Naive thymus-derived CD4-positive, alpha-beta T cell (primary cell): ENCODE measurements at regions not wholly inside any gene's neighbourhood (a gene's known extent, or its start where the extent isn't known, plus 50 kb on each side); places are given as distances from the start of the nearest gene placed in this dataset.

Experiments used
- ATAC-seq: fragments of 150-1000 bp; cut with Tn5 transposase; 2 replicates; pipeline ENCODE4 v1.10.0; 2021; ENCODE audit warnings: mild to moderate bottlenecking, moderate library complexity
- CTCF ChIA-PET: fragments of 350-600 bp; sonication (Branson Sonifier 250); formaldehyde crosslinking; loops from one replicate; lab custom pipeline; 2021; ENCODE audit warnings: antibody characterized with exemption; lab: Charles Lee
- POLR2A ChIA-PET: fragments of 350-600 bp; sonication (Branson Sonifier 250); formaldehyde crosslinking; loops from one replicate; lab custom pipeline; 2021; ENCODE audit warnings: antibody characterized with exemption, inconsistent platforms; lab: Charles Lee
- DNase-seq, 9 donors: peaks; one replicate each; pipeline versions ENCODE4 v3.0.0 to v3.0.0-alpha.2; 2020 to 2022; ENCODE audit warnings: mixed read lengths in 1 of 9
- H3K27ac ChIP-seq: one replicate; pipeline ENCODE4 v1.7.0; 2013; ENCODE audit warnings: mild to moderate bottlenecking, low read depth, low read length, moderate library complexity
- H3K27me3 ChIP-seq, 2 donors: one replicate each; pipeline ENCODE4 v1.7.0; 2013; ENCODE audit warnings: low read length in 2 of 2, mild to moderate bottlenecking in 2 of 2, moderate library complexity in 2 of 2; ENCODE audit not compliant: control insufficient read depth in 2 of 2, insufficient read depth in 2 of 2
- H3K36me3 ChIP-seq, 3 experiments: 1 replicate in 2 of 3; 2 replicates in 1 of 3; pipeline ENCODE4 v1.7.0; 2013; ENCODE audit warnings: low read length in 3 of 3, mild to moderate bottlenecking in 3 of 3, moderate library complexity in 1 of 3; ENCODE audit not compliant: insufficient read depth in 3 of 3, control insufficient read depth in 2 of 3
- H3K4me1 ChIP-seq, 2 donors: one replicate each; pipeline ENCODE4 v1.7.0; 2013; ENCODE audit warnings: low read length in 2 of 2, mild to moderate bottlenecking in 2 of 2, moderate library complexity in 1 of 2; ENCODE audit not compliant: control insufficient read depth in 2 of 2, insufficient read depth in 2 of 2
- H3K4me3 ChIP-seq: 2 replicates; pipeline ENCODE4 v1.7.0; 2013; ENCODE audit warnings: mild to moderate bottlenecking, low read length
- H3K9me3 ChIP-seq, 3 experiments: 1 replicate in 2 of 3; 2 replicates in 1 of 3; pipeline ENCODE4 v1.7.0; 2013; ENCODE audit warnings: low read length in 3 of 3; ENCODE audit not compliant: control insufficient read depth in 2 of 3
- H3K27ac Mint-ChIP-seq, 9 donors: one replicate each; pipeline ENCODE4 v1.8.0; 2020 to 2022; ENCODE audit warnings: mixed read lengths in 9 of 9, mild to moderate bottlenecking in 8 of 9, moderate library complexity in 5 of 9, inconsistent platforms in 2 of 9
- H3K27me3 Mint-ChIP-seq, 5 donors: one replicate each; pipeline ENCODE4 v1.8.0; 2021 to 2022; ENCODE audit warnings: mixed read lengths in 5 of 5, mild to moderate bottlenecking in 1 of 5
- H3K36me3 Mint-ChIP-seq, 5 donors: one replicate each; pipeline ENCODE4 v1.8.0; 2020 to 2022; ENCODE audit warnings: mixed read lengths in 5 of 5, mild to moderate bottlenecking in 3 of 5, inconsistent platforms in 1 of 5
- H3K4me1 Mint-ChIP-seq, 7 donors: one replicate each; pipeline ENCODE4 v1.8.0; 2020 to 2022; ENCODE audit warnings: mixed read lengths in 7 of 7, mild to moderate bottlenecking in 3 of 7, inconsistent platforms in 1 of 7
- H3K4me3 Mint-ChIP-seq, 10 donors: one replicate each; pipeline ENCODE4 v1.8.0; 2020 to 2022; ENCODE audit warnings: mild to moderate bottlenecking in 10 of 10, mixed read lengths in 10 of 10, moderate library complexity in 6 of 10, inconsistent platforms in 2 of 10
- H3K9me3 Mint-ChIP-seq, 11 donors: one replicate each; pipeline ENCODE4 v1.8.0; 2020 to 2022; ENCODE audit warnings: mixed read lengths in 11 of 11, mild to moderate bottlenecking in 4 of 11, inconsistent platforms in 1 of 11, moderate library complexity in 1 of 11
- intact Hi-C, 2 donors: fragments of 100-400 bp; cut with micrococcal nuclease; formaldehyde crosslinking; loops; one replicate each; pipeline ENCODE4 v1.15.1; 2023

DNA sequence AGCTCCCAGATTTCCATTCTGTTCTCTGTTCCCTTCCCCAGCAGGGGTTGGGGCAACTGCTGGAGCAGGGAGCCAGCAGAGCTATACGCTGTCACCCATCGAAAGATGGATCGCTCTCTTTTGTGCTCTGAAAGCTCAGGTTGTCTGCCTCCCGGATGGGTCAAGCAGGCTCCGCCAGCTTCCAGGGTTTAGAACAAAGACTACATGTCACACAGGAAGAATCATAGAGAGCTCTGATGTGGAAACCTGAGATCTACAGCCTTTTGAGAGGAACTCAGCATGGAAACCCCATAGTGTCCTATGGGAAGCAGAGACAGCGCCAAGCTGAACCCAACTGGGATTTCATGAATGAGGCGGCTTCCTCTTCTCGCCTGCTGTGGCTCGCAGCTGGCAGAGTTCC lies 205.4 kb downstream of the HS3ST1 start:
- intact Hi-C loops = no loop called here
- H3K4me1 Mint-ChIP-seq = peaks cover 0 to 4% (median 0%) of the 10 kb centered on the region in 7 donors
- Histone ChIP-seq H3K4me1 (no peaks in the 10 kb centered on the region), H3K4me3 (no peak overlapping the region), H3K27me3 (no peaks in the 10 kb centered on the region), H3K36me3 (no peaks in the 10 kb centered on the region), H3K9me3 (no peaks in the 10 kb centered on the region), H3K27ac (no peak overlapping the region)
- ChIA-PET CTCF (no interaction called here), POLR2A (no interaction called here)
- H3K27ac Mint-ChIP-seq = no peak overlapping the region
- H3K4me3 Mint-ChIP-seq = no peak overlapping the region
- peaks cover 0 to 3% (median 0%) of the 10 kb centered on the region in 11 donors for H3K9me3 Mint-ChIP-seq
- peaks cover 0 to 14% (median 0%) of the 10 kb centered on the region in 5 donors for H3K27me3 Mint-ChIP-seq
- ATAC-seq (no peak), DNase-seq (no peak)
- peaks cover 0 to 4% (median 0%) of the 10 kb centered on the region in 5 donors for H3K36me3 Mint-ChIP-seq

DNA sequence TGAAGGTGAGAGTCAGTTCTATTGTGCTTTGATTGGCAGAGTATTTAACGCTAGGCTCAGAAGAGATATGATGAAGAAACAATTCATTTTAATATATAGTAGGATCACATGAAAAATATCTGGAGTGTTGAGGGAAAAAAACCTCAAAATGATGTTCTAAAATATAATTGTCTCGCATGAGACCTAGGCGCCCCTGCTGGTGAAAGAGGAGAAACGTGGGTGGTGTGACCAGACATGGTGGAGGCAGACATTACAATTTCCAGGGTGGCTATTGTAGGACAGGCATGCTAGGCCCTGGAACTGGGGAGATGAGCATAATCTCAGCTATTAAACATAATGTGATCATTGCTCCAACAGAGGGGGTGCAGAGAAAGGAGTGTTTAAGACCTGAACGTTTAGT lies 210.0 kb downstream of the HS3ST1 start:
- no peaks in the 10 kb centered on the region for H3K4me1 ChIP-seq
- DNase-seq (no peak), ATAC-seq (no peak)
- no peaks in the 10 kb centered on the region for H3K9me3 Mint-ChIP-seq
- no peaks in the 10 kb centered on the region for H3K27me3 ChIP-seq
- CTCF ChIA-PET = no interaction called here
- no peaks in the 10 kb centered on the region for H3K4me1 Mint-ChIP-seq
- POLR2A ChIA-PET = no interaction called here
- no peak overlapping the region for H3K4me3 ChIP-seq
- peaks cover 0 to 7% (median 0%) of the 10 kb centered on the region in 5 donors for H3K27me3 Mint-ChIP-seq
- H3K9me3 ChIP-seq = no peaks in the 10 kb centered on the region
- H3K27ac Mint-ChIP-seq = no peak overlapping the region
- intact Hi-C loops = no loop called here
- H3K27ac ChIP-seq = no peak overlapping the region
- no peaks in the 10 kb centered on the region for H3K36me3 ChIP-seq
- H3K36me3 Mint-ChIP-seq = no peaks in the 10 kb centered on the region
- no peak overlapping the region for H3K4me3 Mint-ChIP-seq

DNA sequence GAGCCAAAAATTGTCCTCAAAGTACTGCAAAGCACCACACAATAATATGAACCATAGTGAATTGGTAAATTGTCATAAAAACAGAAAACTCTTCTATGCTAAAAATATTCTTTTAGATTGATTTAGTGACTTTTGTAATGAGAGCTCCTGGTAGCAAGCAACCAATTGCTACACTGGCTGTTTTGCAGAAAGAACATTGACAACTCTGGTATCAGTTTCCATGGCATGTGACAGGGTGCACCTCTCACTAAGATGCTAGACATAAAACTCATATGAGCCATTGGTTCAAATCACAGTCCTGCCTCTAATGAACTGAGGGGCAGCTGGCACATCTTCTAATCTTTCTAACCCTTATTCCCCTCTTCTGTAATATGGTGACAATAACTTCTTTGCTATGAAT lies 212.2 kb downstream of the HS3ST1 start:
- Histone ChIP-seq H3K4me1 (no peaks in the 10 kb centered on the region), H3K27me3 (no peaks in the 10 kb centered on the region), H3K27ac (no peak overlapping the region), H3K4me3 (no peak overlapping the region), H3K9me3 (no peaks in the 10 kb centered on the region), H3K36me3 (no peaks in the 10 kb centered on the region)
- CTCF ChIA-PET = no interaction called here
- POLR2A ChIA-PET = no interaction called here
- H3K9me3 Mint-ChIP-seq = no peaks in the 10 kb centered on the region
- H3K4me1 Mint-ChIP-seq = no peaks in the 10 kb centered on the region
- no peaks in the 10 kb centered on the region for H3K36me3 Mint-ChIP-seq
- ATAC-seq = no peak
- peaks cover 0 to 5% (median 0%) of the 10 kb centered on the region in 5 donors for H3K27me3 Mint-ChIP-seq
- no peak overlapping the region for H3K27ac Mint-ChIP-seq
- intact Hi-C loops = no loop called here
- no peak overlapping the region for H3K4me3 Mint-ChIP-seq
- DNase-seq = no peak

DNA sequence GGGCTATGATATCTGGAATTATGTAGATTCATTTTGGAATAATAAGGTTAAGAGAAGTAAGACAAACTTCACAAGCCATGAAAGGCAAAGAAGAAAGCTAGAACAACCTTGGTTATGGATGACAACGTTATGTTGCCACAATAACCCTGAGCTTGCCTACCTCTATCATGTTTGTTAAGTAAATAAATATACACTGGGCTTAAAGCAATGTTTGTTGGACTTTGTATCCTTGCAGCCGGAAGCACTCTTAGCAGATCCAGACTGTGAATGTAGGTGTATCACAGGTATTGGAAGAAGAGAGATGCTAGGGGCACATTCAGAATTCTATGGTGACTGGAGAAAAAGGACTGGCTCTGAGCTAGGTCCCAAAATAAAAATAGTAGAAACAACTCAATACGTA lies 214.4 kb downstream of the HS3ST1 start:
- intact Hi-C loops = no loop called here
- H3K4me1 ChIP-seq = no peaks in the 10 kb centered on the region
- H3K27me3 ChIP-seq = no peaks in the 10 kb centered on the region
- no peak overlapping the region for H3K27ac Mint-ChIP-seq
- H3K4me3 Mint-ChIP-seq = no peak overlapping the region
- H3K27me3 Mint-ChIP-seq = peaks cover 0 to 5% (median 0%) of the 10 kb centered on the region in 5 donors
- POLR2A ChIA-PET = no interaction called here
- H3K27ac ChIP-seq = no peak overlapping the region
- ATAC-seq = no peak
- H3K36me3 Mint-ChIP-seq = peaks cover 0 to 5% (median 0%) of the 10 kb centered on the region in 5 donors
- no peak for DNase-seq
- H3K4me1 Mint-ChIP-seq = no peaks in the 10 kb centered on the region
- H3K36me3 ChIP-seq = no peaks in the 10 kb centered on the region
- CTCF ChIA-PET = no interaction called here
- H3K9me3 Mint-ChIP-seq = peaks cover 0 to 7% (median 0%) of the 10 kb centered on the region in 11 donors
- no peaks in the 10 kb centered on the region for H3K9me3 ChIP-seq
- no peak overlapping the region for H3K4me3 ChIP-seq

DNA sequence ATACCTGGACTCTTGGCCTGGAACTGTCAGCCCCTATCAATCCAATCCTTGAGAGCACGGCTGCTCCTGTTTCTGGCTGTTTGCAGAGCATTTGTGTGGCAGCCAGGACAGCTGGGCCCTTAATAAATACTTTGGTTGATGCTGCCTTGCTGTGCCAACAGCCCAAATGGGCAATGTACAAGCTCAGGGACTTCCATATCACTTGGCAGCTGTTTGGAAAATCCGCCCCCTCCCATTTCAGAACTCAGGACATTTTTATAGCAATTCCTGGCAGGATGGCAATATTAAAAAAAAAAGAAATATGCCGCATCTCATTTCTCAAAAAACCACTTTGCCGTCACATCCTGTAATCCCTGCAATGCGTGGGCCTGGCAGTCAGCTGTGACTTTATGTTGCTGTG lies 218.9 kb downstream of the HS3ST1 start:
- Histone ChIP-seq H3K36me3 (no peaks in the 10 kb centered on the region), H3K27ac (no peak overlapping the region), H3K27me3 (no peaks in the 10 kb centered on the region), H3K4me1 (no peaks in the 10 kb centered on the region), H3K9me3 (no peaks in the 10 kb centered on the region), H3K4me3 (no peak overlapping the region)
- peaks cover 0 to 5% (median 0%) of the 10 kb centered on the region in 5 donors for H3K27me3 Mint-ChIP-seq
- POLR2A ChIA-PET = no interaction called here
- H3K4me1 Mint-ChIP-seq = no peaks in the 10 kb centered on the region
- intact Hi-C loops = no loop called here
- CTCF ChIA-PET = no interaction called here
- H3K27ac Mint-ChIP-seq = no peak overlapping the region
- H3K4me3 Mint-ChIP-seq = no peak overlapping the region
- peaks cover 0 to 6% (median 0%) of the 10 kb centered on the region in 5 donors for H3K36me3 Mint-ChIP-seq
- ATAC-seq (no peak), DNase-seq (no peak)
- H3K9me3 Mint-ChIP-seq = peaks cover 2 to 28% (median 6%) of the 10 kb centered on the region in 11 donors

DNA sequence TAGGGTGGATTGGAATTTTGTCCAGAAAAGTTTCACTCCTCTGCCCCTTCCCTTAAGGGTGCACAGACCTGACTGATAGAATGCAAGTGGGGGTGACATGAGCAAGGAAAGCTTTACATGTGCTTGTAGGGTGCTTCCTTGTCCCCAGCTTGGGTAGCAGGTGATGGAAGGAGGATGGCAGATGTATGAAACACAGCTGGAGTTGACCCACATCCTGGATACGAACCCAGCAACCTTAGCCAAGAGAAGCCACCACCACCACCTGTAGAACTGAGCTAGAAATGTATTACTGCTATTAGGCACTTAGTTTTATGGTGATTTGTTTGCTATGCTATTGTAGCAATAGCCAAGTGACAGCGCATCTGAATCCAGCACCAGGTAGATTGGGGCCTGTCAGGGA lies 227.4 kb downstream of the HS3ST1 start:
- Histone ChIP-seq H3K27ac (no peak overlapping the region), H3K9me3 (no peaks in the 10 kb centered on the region), H3K36me3 (no peaks in the 10 kb centered on the region), H3K4me3 (no peak overlapping the region), H3K4me1 (no peaks in the 10 kb centered on the region), H3K27me3 (no peaks in the 10 kb centered on the region)
- peaks cover 0 to 2% (median 0%) of the 10 kb centered on the region in 7 donors for H3K4me1 Mint-ChIP-seq
- H3K27me3 Mint-ChIP-seq = peaks cover 0 to 4% (median 0%) of the 10 kb centered on the region in 5 donors
- ChIA-PET POLR2A (no interaction called here), CTCF (no interaction called here)
- no peak overlapping the region for H3K4me3 Mint-ChIP-seq
- intact Hi-C loops = no loop called here
- H3K9me3 Mint-ChIP-seq = no peaks in the 10 kb centered on the region
- no peaks in the 10 kb centered on the region for H3K36me3 Mint-ChIP-seq
- DNase-seq (no peak), ATAC-seq (no peak)
- H3K27ac Mint-ChIP-seq = no peak overlapping the region

DNA sequence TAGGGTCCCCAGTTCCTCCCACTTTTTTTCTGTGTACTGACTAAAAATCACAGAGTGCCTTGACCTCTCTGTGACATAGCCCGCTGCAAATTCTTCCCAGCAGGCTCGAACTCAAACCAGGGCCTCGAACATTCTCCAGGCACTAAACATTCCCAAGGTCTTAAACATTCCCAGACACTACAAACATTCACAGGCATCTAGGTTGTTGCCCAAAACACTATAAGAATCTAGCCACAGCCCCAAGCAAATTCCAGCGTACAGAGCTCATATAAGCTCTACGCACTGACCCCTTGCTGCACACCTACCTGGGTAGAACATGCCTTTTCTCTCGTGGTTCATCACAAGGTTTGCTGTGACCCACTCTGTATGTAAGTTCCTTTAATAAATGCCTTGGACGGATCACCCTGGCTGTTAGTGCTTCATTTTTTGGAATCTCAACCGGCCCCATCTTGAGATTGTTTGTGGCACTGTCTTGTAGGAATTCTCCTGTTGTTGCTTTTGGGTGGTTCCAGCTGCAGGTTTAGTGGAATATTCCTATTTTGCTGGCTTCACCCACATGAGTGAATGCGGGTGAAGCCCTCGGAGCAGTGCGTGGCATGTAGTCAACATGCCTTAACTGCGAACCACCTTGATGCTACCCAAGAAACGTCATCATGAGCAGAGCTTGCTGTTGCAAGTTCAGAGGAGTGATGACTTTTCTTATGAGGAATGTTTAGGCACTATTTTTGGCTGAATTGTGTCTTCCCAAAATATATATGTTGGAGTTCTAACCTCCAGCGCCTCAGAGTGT lies 230.0 kb downstream of the HS3ST1 start:
- ChIA-PET CTCF (no interaction called here), POLR2A (no interaction called here)
- H3K4me3 ChIP-seq = no peak overlapping the region
- no peaks in the 10 kb centered on the region for H3K36me3 Mint-ChIP-seq
- no peaks in the 10 kb centered on the region for H3K36me3 ChIP-seq
- peaks cover 0 to 2% (median 0%) of the 10 kb centered on the region in 7 donors for H3K4me1 Mint-ChIP-seq
- H3K4me3 Mint-ChIP-seq = no peak overlapping the region
- H3K27ac Mint-ChIP-seq = no peak overlapping the region
- no peaks in the 10 kb centered on the region for H3K4me1 ChIP-seq
- no peaks in the 10 kb centered on the region for H3K9me3 Mint-ChIP-seq
- H3K9me3 ChIP-seq = no peaks in the 10 kb centered on the region
- intact Hi-C loops = no loop called here
- H3K27me3 ChIP-seq = no peaks in the 10 kb centered on the region
- H3K27ac ChIP-seq = no peak overlapping the region
- no peak for ATAC-seq
- H3K27me3 Mint-ChIP-seq = peaks cover 0 to 4% (median 0%) of the 10 kb centered on the region in 5 donors
- no peak for DNase-seq
